Progenitor cell of endocrine pancreas (in vitro differentiated cells): ENCODE measurements at regions not wholly inside any gene's neighbourhood (a gene's known extent, or its start where the extent isn't known, plus 50 kb on each side); places are given as distances from the start of the nearest gene placed in this dataset.

Experiments used
- DNase-seq: peaks from one replicate; pipeline ENCODE4 v3.0.0; 2021; ENCODE audit warnings: low spot score; ENCODE audit not compliant: unreplicated experiment
- H3K27ac Mint-ChIP-seq: 2 replicates; pipeline ENCODE4 v1.8.0; 2021; ENCODE audit warnings: mild to moderate bottlenecking, moderate library complexity, mixed read lengths
- H3K27me3 Mint-ChIP-seq: 2 replicates; pipeline ENCODE4 v1.8.0; 2021; ENCODE audit warnings: mixed read lengths
- H3K36me3 Mint-ChIP-seq: 2 replicates; pipeline ENCODE4 v1.8.0; 2022; ENCODE audit warnings: mixed read lengths; ENCODE audit not compliant: insufficient read depth
- H3K4me1 Mint-ChIP-seq: 2 replicates; pipeline ENCODE4 v1.8.0; 2021; ENCODE audit warnings: low read depth, mixed read lengths
- H3K4me3 Mint-ChIP-seq: 2 replicates; pipeline ENCODE4 v1.8.0; 2021; ENCODE audit warnings: low read depth, mild to moderate bottlenecking, moderate library complexity, mixed read lengths
- H3K9me3 Mint-ChIP-seq: 2 replicates; pipeline ENCODE4 v1.8.0; 2021; ENCODE audit warnings: low read depth, mixed read lengths
- CTCF ChIP-seq: fragments of 200-600 bp; sonication (generic); IDR thresholded peaks from one replicate; pipeline ENCODE4 v1.5.0; 2021; ENCODE audit warnings: antibody characterized with exemption, mild to moderate bottlenecking; ENCODE audit not compliant: unreplicated experiment

DNA sequence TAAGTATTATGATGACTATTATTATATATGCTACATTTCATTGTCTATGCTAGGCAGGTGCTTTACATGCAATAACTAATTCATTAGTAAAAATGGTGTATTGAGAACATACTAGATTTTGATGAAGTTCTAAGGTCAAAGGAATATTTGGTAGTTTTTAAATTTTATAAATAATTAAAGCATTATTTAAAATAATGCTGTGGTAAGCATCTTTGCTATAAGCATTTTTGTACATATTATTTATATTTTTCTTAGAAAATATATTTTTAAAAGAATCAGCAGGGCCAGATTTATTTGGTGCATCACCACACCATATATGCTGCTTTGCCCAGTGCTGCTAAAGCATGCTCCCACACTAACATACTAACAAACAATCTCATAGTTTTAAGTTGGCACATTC, 517.9 kb downstream of the C6orf118 start:
- peaks cover 3% of the 10 kb centered on the region for H3K9me3 Mint-ChIP-seq
- no peaks in the 10 kb centered on the region for H3K27me3 Mint-ChIP-seq
- H3K4me3 Mint-ChIP-seq = no peak overlapping the region
- no peaks in the 10 kb centered on the region for H3K4me1 Mint-ChIP-seq
- H3K27ac Mint-ChIP-seq = no peak overlapping the region
- TF ChIP-seq CTCF = no peak
- H3K36me3 Mint-ChIP-seq = no peaks in the 10 kb centered on the region
- no peak for DNase-seq

DNA sequence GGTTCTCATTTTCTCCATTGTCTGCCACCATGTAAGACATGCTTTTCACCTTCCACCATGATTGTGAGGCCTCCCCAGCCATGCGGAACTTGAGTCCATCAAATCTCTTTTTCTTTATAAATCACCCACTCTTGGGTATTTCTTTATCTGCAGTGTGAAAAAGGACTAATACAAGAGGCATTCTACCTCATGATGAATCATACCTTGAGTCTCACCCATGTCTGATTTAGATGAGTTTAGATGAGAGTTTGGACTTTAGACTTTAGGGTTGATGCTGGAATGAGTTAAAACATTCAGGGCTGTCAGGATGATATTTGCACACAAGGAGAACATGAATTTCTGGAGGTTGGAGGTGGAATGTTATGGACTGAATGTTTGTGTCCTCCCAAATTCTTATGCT, 545.6 kb downstream of the C6orf118 start:
- Mint-ChIP-seq H3K27ac (no peak overlapping the region), H3K4me3 (no peak overlapping the region), H3K36me3 (no peaks in the 10 kb centered on the region), H3K27me3 (no peaks in the 10 kb centered on the region), H3K9me3 (peaks cover 11% of the 10 kb centered on the region), H3K4me1 (peaks cover 1% of the 10 kb centered on the region)
- no peak for DNase-seq
- no peak for TF ChIP-seq CTCF

DNA sequence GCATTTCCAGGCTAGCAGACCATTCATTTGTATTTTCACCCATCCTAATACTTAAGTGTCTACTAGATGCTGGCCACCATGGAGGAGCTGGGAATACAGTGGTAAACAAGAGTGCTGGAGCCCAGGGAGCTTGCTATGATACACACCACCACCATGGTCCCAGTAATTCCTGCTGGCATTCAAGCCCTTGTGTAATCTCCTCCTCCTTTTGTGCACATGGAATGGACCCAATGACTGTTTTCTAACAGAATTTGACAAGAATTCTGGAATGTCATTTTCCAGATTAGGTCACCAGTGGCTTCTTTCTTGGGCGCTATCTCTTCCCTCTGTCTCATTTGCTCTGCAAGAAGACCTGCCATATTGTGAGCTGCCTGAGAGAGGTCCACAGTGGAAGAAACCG, 552.0 kb downstream of the C6orf118 start:
- TF ChIP-seq CTCF = no peak
- Mint-ChIP-seq H3K36me3 (no peaks in the 10 kb centered on the region), H3K4me1 (no peaks in the 10 kb centered on the region), H3K27ac (no peak overlapping the region), H3K27me3 (no peaks in the 10 kb centered on the region), H3K9me3 (peaks cover 7% of the 10 kb centered on the region), H3K4me3 (no peak overlapping the region)
- no peak for DNase-seq

GRCh38 chr6:164756723-164757122, 552.7 kb downstream of the C6orf118 start:
- no peak for TF ChIP-seq CTCF
- Mint-ChIP-seq H3K27me3 (peaks cover 3% of the 10 kb centered on the region), H3K27ac (no peak overlapping the region), H3K9me3 (peaks cover 7% of the 10 kb centered on the region), H3K36me3 (no peaks in the 10 kb centered on the region), H3K4me3 (no peak overlapping the region), H3K4me1 (no peaks in the 10 kb centered on the region)
- no peak for DNase-seq

DNA sequence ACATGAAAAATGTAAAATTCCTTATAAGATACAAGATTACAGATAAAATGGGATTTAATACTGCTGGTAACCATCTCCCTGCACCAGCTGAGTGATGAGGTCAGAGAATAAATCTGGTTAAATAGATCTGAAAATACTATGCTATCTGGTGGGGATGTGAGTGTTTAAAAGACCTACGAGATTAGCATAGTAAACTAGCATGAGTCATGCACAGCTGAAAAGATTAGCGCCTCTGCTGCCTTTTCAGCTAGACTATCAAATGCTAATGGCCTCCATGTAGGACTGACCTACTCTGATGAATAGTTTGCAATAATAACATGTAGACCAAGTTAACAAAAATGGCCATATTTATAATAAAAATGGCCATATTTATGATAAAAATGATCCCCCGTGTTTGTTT, 553.3 kb downstream of the C6orf118 start:
- no peak for TF ChIP-seq CTCF
- Mint-ChIP-seq H3K27me3 (peaks cover 3% of the 10 kb centered on the region), H3K27ac (no peak overlapping the region), H3K36me3 (no peaks in the 10 kb centered on the region), H3K4me3 (no peak overlapping the region), H3K4me1 (no peaks in the 10 kb centered on the region), H3K9me3 (peaks cover 4% of the 10 kb centered on the region)
- no peak for DNase-seq

DNA sequence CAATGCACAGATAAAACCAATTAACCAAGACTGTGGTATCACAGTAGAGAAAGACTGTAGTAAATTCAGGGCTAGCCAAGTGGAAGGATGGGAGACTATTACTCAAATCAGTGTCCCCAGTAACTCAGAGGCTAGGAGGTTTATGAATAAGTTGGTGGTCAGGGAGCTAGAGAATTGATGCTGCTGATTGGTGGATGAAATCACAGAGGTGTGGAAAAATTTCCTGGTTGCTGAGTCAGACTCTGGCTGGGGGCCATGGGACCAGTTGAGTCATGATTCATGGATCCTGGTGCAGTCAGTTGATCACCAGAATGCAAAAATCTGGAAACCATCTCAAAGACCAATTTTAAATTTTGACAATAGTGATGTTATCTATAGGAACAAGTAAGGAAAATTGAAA, 555.9 kb downstream of the C6orf118 start:
- TF ChIP-seq CTCF = no peak

More for the DNA sequence above, 555.9 kb downstream of the C6orf118 start:
- Mint-ChIP-seq H3K36me3 (no peaks in the 10 kb centered on the region), H3K27ac (no peak overlapping the region), H3K27me3 (peaks cover 13% of the 10 kb centered on the region), H3K4me1 (peaks cover 4% of the 10 kb centered on the region), H3K9me3 (no peaks in the 10 kb centered on the region), H3K4me3 (no peak overlapping the region)
- no peak for DNase-seq
